GM23338 (cell line): ENCODE measurements at regions not wholly inside any gene's neighbourhood (a gene's known extent, or its start where the extent isn't known, plus 50 kb on each side); places are given as distances from the start of the nearest gene placed in this dataset.

Experiments
- ATAC-seq: fragments of 200-7000 bp; cut with Tn5 transposase; 3 replicates; pipeline ENCODE4 v1.9.1; 2020
- DNase-seq: peaks from one replicate; pipeline ENCODE4 v3.0.0-alpha.2; 2015; ENCODE audit warnings: low spot score
- H2AFZ ChIP-seq: fragments of 200-600 bp; sonication (generic); 2 replicates; pipeline ENCODE4 v1.8.0; 2016; ENCODE audit warnings: antibody characterized with exemption, mild to moderate bottlenecking, moderate library complexity
- H3F3A ChIP-seq: fragments of 200-600 bp; sonication (generic); replicated peaks from 2 replicates; pipeline ENCODE4 v1.8.0; 2017; ENCODE audit warnings: antibody characterized with exemption, mixed run types, low read depth
- H3K27ac ChIP-seq: fragments of 200-600 bp; sonication (generic); 2 replicates; pipeline ENCODE4 v1.6.1; 2016; ENCODE audit warnings: low read depth
- H3K27me3 ChIP-seq: fragments of 200-600 bp; sonication (generic); 2 replicates; pipeline ENCODE4 v1.8.0; 2016; ENCODE audit warnings: mild to moderate bottlenecking, mixed run types, moderate library complexity; ENCODE audit not compliant: insufficient read depth
- H3K36me3 ChIP-seq: fragments of 200-600 bp; sonication (generic); 2 replicates; pipeline ENCODE4 v1.8.0; 2016; ENCODE audit warnings: mild to moderate bottlenecking; ENCODE audit not compliant: insufficient read depth
- H3K4me1 ChIP-seq: fragments of 200-600 bp; sonication (generic); 2 replicates; pipeline ENCODE4 v1.8.0; 2016; ENCODE audit warnings: mild to moderate bottlenecking, moderate library complexity; ENCODE audit not compliant: insufficient read depth
- H3K4me2 ChIP-seq: fragments of 200-600 bp; sonication (generic); 2 replicates; pipeline ENCODE4 v1.7.1; 2017; ENCODE audit warnings: mixed run types
- H3K4me3 ChIP-seq: fragments of 200-600 bp; sonication (generic); 2 replicates; pipeline ENCODE4 v1.6.1; 2016; ENCODE audit warnings: mixed run types
- H3K79me2 ChIP-seq: fragments of 200-600 bp; sonication (generic); replicated peaks from 2 replicates; pipeline ENCODE4 v1.8.0; 2017; ENCODE audit warnings: mild to moderate bottlenecking; ENCODE audit not compliant: insufficient read depth
- H3K9me2 ChIP-seq: fragments of 200-600 bp; sonication (generic); 2 replicates; pipeline ENCODE4 v1.8.0; 2017; ENCODE audit not compliant: insufficient read depth
- H4K20me1 ChIP-seq: fragments of 200-600 bp; sonication (generic); replicated peaks from 2 replicates; pipeline ENCODE4 v1.8.0; 2017; ENCODE audit warnings: mild to moderate bottlenecking; ENCODE audit not compliant: insufficient read depth
- H3K27ac Mint-ChIP-seq: 2 replicates; pipeline ENCODE4 v1.8.0; 2020; ENCODE audit warnings: inconsistent platforms, mild to moderate bottlenecking, moderate library complexity, mixed read lengths
- H3K27me3 Mint-ChIP-seq: 3 replicates; pipeline ENCODE4 v1.8.0; 2022; ENCODE audit warnings: low read depth, mild to moderate bottlenecking, moderate library complexity, mixed read lengths, inconsistent platforms; ENCODE audit not compliant: insufficient read depth, poor library complexity
- H3K36me3 Mint-ChIP-seq: 3 replicates; pipeline ENCODE4 v1.8.0; 2021; ENCODE audit warnings: low read depth, mild to moderate bottlenecking, inconsistent platforms, moderate library complexity, mixed read lengths
- H3K4me1 Mint-ChIP-seq: 3 replicates; pipeline ENCODE4 v1.8.0; 2020; ENCODE audit warnings: mild to moderate bottlenecking, inconsistent platforms, mixed read lengths
- H3K4me3 Mint-ChIP-seq: 3 replicates; pipeline ENCODE4 v1.8.0; 2021; ENCODE audit warnings: moderate library complexity, mild to moderate bottlenecking, inconsistent platforms, mixed read lengths
- H3K9me3 Mint-ChIP-seq: 3 replicates; pipeline ENCODE4 v1.8.0; 2020; ENCODE audit warnings: moderate library complexity, mild to moderate bottlenecking, inconsistent platforms, mixed read lengths
- CREB1 ChIP-seq: fragments of 250-450 bp; sonication (Bioruptor Pico); IDR thresholded peaks from 2 replicates; pipeline ENCODE4 v1.5.0; 2020; ENCODE audit warnings: low read depth, mild to moderate bottlenecking, moderate library complexity
- ETS1 ChIP-seq: IDR thresholded peaks from 2 replicates; pipeline ENCODE4 v1.6.1; 2016; ENCODE audit warnings: antibody characterized with exemption
- EZH2 ChIP-seq: fragments of 200-600 bp; sonication (generic); IDR thresholded peaks from one replicate; pipeline ENCODE4 v1.8.0; 2017; ENCODE audit warnings: antibody characterized with exemption, mild to moderate bottlenecking, low read depth; ENCODE audit not compliant: unreplicated experiment
- EZH2phosphoT487 ChIP-seq: fragments of 200-600 bp; sonication (generic); IDR thresholded peaks from one replicate; pipeline ENCODE4 v1.8.1; 2018; ENCODE audit warnings: antibody characterized with exemption; ENCODE audit not compliant: unreplicated experiment
- JUNB ChIP-seq: IDR thresholded peaks from one replicate; pipeline ENCODE4 v1.6.1; 2016; ENCODE audit warnings: antibody characterized with exemption; ENCODE audit not compliant: unreplicated experiment
- NANOG ChIP-seq: IDR thresholded peaks from 2 replicates; pipeline ENCODE4 v1.6.1; 2016; ENCODE audit warnings: antibody characterized with exemption, borderline replicate concordance
- POLR2AphosphoS5 ChIP-seq: IDR thresholded peaks from 2 replicates; pipeline ENCODE4 v1.6.1; 2016; ENCODE audit warnings: antibody characterized with exemption, low read depth
- STAT1 ChIP-seq: IDR thresholded peaks from one replicate; pipeline ENCODE4 v1.6.1; 2016; ENCODE audit warnings: antibody characterized with exemption; ENCODE audit not compliant: unreplicated experiment
- ZNF114 ChIP-seq: fragments of 250-450 bp; sonication (Bioruptor Pico); IDR thresholded peaks from 2 replicates; pipeline ENCODE4 v1.5.0; 2020; ENCODE audit warnings: mild to moderate bottlenecking, moderate library complexity
- ZNF331 ChIP-seq: fragments of 250-450 bp; sonication (Bioruptor Pico); IDR thresholded peaks from 2 replicates; pipeline ENCODE4 v1.5.0; 2020; ENCODE audit warnings: low read depth, mild to moderate bottlenecking, moderate library complexity
- ZNF462 ChIP-seq: fragments of 250-450 bp; sonication (Bioruptor Pico); IDR thresholded peaks from 2 replicates; pipeline ENCODE4 v1.5.0; 2020; ENCODE audit warnings: mild to moderate bottlenecking, moderate library complexity
- TF ChIP-seq, protein P1 (sequence below), 2 experiments: fragments of 200-600 bp in 1 of 2; sonication (generic) in 1 of 2; conservative IDR thresholded peaks; 2 replicates each; pipeline versions ENCODE4 v1.5.1 to v1.6.1; 2016 to 2017; ENCODE audit warnings: antibody characterized with exemption in 2 of 2, low read depth in 2 of 2, mild to moderate bottlenecking in 2 of 2, moderate library complexity in 1 of 2
- TF ChIP-seq, protein P2 (sequence below): IDR thresholded peaks from one replicate; pipeline ENCODE4 v1.6.1; 2018; ENCODE audit warnings: antibody characterized with exemption; ENCODE audit not compliant: unreplicated experiment

DNA sequence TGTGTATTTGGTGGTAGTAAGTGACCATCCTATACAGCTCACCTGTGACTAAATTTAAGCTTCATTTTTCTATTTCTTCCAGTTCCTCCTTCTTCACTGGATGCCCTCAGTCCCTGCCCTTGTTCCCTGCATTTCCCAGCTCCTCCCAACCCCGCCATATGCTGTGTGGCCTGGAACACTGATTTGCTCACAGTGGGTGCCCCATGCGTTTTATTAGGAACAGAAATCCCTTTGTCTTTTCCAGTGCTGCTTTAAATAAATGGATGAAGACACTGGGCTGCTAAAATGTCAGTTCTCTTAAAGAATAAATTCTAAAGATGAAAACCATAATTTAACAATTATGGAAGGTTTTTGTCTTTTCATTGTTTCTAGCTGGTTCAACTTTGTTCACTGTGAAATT, 477.3 kb downstream of the DCDC2C start:
- TF ChIP-seq EZH2 (no peak), NANOG (no peak), ZNF462 (CRISPR knock-in tag) (no peak), ETS1 (no peak), POLR2AphosphoS5 (no peak), ZNF114 (CRISPR knock-in tag) (no peak), STAT1 (no peak), EZH2phosphoT487 (no peak), CREB1 (CRISPR knock-in tag) (no peak), JUNB (no peak), ZNF331 (no peak)
- TF ChIP-seq, protein P1, sequence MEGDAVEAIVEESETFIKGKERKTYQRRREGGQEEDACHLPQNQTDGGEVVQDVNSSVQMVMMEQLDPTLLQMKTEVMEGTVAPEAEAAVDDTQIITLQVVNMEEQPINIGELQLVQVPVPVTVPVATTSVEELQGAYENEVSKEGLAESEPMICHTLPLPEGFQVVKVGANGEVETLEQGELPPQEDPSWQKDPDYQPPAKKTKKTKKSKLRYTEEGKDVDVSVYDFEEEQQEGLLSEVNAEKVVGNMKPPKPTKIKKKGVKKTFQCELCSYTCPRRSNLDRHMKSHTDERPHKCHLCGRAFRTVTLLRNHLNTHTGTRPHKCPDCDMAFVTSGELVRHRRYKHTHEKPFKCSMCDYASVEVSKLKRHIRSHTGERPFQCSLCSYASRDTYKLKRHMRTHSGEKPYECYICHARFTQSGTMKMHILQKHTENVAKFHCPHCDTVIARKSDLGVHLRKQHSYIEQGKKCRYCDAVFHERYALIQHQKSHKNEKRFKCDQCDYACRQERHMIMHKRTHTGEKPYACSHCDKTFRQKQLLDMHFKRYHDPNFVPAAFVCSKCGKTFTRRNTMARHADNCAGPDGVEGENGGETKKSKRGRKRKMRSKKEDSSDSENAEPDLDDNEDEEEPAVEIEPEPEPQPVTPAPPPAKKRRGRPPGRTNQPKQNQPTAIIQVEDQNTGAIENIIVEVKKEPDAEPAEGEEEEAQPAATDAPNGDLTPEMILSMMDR (conservative IDR thresholded peaks at IDR 0.05; ENCODE audit: low read depth in 2 of 2), result no peak
- TF ChIP-seq, protein P2, sequence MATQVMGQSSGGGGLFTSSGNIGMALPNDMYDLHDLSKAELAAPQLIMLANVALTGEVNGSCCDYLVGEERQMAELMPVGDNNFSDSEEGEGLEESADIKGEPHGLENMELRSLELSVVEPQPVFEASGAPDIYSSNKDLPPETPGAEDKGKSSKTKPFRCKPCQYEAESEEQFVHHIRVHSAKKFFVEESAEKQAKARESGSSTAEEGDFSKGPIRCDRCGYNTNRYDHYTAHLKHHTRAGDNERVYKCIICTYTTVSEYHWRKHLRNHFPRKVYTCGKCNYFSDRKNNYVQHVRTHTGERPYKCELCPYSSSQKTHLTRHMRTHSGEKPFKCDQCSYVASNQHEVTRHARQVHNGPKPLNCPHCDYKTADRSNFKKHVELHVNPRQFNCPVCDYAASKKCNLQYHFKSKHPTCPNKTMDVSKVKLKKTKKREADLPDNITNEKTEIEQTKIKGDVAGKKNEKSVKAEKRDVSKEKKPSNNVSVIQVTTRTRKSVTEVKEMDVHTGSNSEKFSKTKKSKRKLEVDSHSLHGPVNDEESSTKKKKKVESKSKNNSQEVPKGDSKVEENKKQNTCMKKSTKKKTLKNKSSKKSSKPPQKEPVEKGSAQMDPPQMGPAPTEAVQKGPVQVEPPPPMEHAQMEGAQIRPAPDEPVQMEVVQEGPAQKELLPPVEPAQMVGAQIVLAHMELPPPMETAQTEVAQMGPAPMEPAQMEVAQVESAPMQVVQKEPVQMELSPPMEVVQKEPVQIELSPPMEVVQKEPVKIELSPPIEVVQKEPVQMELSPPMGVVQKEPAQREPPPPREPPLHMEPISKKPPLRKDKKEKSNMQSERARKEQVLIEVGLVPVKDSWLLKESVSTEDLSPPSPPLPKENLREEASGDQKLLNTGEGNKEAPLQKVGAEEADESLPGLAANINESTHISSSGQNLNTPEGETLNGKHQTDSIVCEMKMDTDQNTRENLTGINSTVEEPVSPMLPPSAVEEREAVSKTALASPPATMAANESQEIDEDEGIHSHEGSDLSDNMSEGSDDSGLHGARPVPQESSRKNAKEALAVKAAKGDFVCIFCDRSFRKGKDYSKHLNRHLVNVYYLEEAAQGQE, result no peak
- H3K36me3 Mint-ChIP-seq, result peaks cover 57% of the 10 kb centered on the region
- no peaks in the 10 kb centered on the region for H4K20me1 ChIP-seq
- H3K9me3 Mint-ChIP-seq, result peaks cover 89% of the 10 kb centered on the region
- H2AFZ ChIP-seq, result no peak overlapping the region
- H3K27ac ChIP-seq, result no peak overlapping the region
- no peaks in the 10 kb centered on the region for H3K27me3 ChIP-seq
- ATAC-seq (no peak), DNase-seq (no peak)
- peaks cover 3% of the 10 kb centered on the region for H3K27me3 Mint-ChIP-seq
- no peak overlapping the region for H3K4me2 ChIP-seq
- H3K4me1 ChIP-seq, result no peaks in the 10 kb centered on the region
- H3F3A ChIP-seq, result no peaks in the 10 kb centered on the region
- H3K36me3 ChIP-seq, result peaks cover 14% of the 10 kb centered on the region
- H3K79me2 ChIP-seq, result no peaks in the 10 kb centered on the region
- no peak overlapping the region for H3K27ac Mint-ChIP-seq
- no peaks in the 10 kb centered on the region for H3K9me2 ChIP-seq
- no peak overlapping the region for H3K4me3 ChIP-seq
- H3K4me1 Mint-ChIP-seq, result no peaks in the 10 kb centered on the region
- no peak overlapping the region for H3K4me3 Mint-ChIP-seq
